Prostate gland (tissue), 2 donors: ENCODE measurements at regions not wholly inside any gene's neighbourhood (a gene's known extent, or its start where the extent isn't known, plus 50 kb on each side); places are given as distances from the start of the nearest gene placed in this dataset.
A peak's percentile ranks its signal among the peaks of the same experiment; 100 is the strongest.

Source experiments
- DNase-seq: peaks from one replicate; pipeline ENCODE4 v3.0.0-alpha.2; 2019; ENCODE audit warnings: low spot score
- H3K27ac ChIP-seq, 2 donors: fragments of 200-600 bp; sonication (generic); 2 replicates each; pipeline ENCODE4 v1.5.1; 2017 to 2019
- H3K27me3 ChIP-seq: fragments of 200-600 bp; sonication (generic); replicated peaks from 2 replicates; pipeline ENCODE4 v1.5.1; 2019; ENCODE audit not compliant: insufficient read depth
- H3K36me3 ChIP-seq, 2 donors: fragments of 200-600 bp; sonication (generic); 1 replicate in 1 of 2; 2 replicates in 1 of 2; pipeline versions ENCODE4 v1.5.1 to v1.8.1; 2017 to 2019
- H3K4me1 ChIP-seq: fragments of 200-600 bp; sonication (generic); replicated peaks from 2 replicates; pipeline ENCODE4 v1.5.1; 2019
- H3K4me3 ChIP-seq, 2 donors: fragments of 200-600 bp; sonication (generic); 2 replicates each; pipeline ENCODE4 v1.5.1; 2017 to 2019
- H3K9me3 ChIP-seq: fragments of 200-600 bp; sonication (generic); 2 replicates; pipeline ENCODE4 v1.5.1; 2017
- POLR2A ChIP-seq: fragments of 450-650 bp; IDR thresholded peaks from one replicate; pipeline ENCODE4 v1.6.1; 2016; ENCODE audit warnings: antibody characterized with exemption, mild to moderate bottlenecking
- POLR2AphosphoS5 ChIP-seq: sonication (generic); formaldehyde crosslinking; IDR thresholded peaks from one replicate; pipeline ENCODE4 v1.6.1; 2017; ENCODE audit warnings: antibody characterized with exemption
- WGBS: methylation state at CpG from one replicate; pipeline ENCODE4 v1.1.5; 2018; 5-methylcytosine and 5-hydroxymethylcytosine counted together
- intact Hi-C: fragments of 100-400 bp; cut with DNase I; formaldehyde crosslinking; loops from one replicate; pipeline ENCODE4 v1.14.2; 2022
- TF ChIP-seq, protein P1 (sequence below), 4 experiments: fragments of 200-600 bp in 2 of 4; fragments of 450-650 bp in 2 of 4; sonication (generic) in 2 of 4; IDR thresholded peaks; 1 replicate in 3 of 4; 2 replicates in 1 of 4; pipeline ENCODE4 v1.5.1; 2016 to 2019; ENCODE audit warnings: antibody characterized with exemption in 4 of 4, mild to moderate bottlenecking in 2 of 4, moderate library complexity in 2 of 4

DNA sequence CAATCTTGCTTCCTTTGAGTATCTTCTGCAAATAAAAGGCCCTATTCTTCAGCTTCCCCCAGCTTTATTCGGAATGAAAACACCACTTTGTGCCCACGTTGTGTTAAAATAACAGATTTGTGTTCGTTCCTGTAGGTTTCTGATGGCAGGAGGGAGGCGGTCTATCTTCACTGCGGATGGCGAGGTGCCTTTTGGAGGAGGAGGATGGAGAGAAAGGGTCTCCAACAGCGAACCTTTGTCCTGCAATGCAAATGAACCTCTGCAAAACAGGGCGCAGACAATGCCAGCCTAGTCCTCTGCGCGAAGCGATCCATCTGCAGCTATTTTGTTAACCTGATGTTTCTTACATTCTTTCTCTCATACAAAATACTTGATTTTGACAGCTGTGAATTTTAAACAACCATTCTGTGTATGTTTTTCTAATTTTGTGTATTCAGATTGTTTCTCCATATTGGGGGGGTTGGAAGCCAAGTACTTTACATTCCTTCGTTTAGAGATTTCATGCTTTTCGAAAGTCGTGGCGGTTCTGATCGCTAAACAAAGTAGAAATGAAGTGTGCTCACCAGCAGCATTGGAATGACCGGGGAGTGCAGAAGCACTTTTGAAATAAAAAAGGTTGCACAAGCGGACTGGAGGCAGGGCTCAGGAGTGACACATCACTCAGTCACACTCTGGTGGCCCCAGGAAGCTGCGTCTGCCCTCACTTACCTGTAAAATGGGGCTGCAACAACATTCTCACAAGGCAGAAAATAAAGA is 279.0 kb upstream of the IRX5 start:
- no peak for DNase-seq
- H3K4me3 ChIP-seq, result no peak overlapping the region
- no peaks in the 10 kb centered on the region for H3K36me3 ChIP-seq
- H3K27me3 ChIP-seq, result no peaks in the 10 kb centered on the region
- TF ChIP-seq POLR2A, result no peak
- TF ChIP-seq POLR2AphosphoS5, result no peak
- TF ChIP-seq, protein P1, sequence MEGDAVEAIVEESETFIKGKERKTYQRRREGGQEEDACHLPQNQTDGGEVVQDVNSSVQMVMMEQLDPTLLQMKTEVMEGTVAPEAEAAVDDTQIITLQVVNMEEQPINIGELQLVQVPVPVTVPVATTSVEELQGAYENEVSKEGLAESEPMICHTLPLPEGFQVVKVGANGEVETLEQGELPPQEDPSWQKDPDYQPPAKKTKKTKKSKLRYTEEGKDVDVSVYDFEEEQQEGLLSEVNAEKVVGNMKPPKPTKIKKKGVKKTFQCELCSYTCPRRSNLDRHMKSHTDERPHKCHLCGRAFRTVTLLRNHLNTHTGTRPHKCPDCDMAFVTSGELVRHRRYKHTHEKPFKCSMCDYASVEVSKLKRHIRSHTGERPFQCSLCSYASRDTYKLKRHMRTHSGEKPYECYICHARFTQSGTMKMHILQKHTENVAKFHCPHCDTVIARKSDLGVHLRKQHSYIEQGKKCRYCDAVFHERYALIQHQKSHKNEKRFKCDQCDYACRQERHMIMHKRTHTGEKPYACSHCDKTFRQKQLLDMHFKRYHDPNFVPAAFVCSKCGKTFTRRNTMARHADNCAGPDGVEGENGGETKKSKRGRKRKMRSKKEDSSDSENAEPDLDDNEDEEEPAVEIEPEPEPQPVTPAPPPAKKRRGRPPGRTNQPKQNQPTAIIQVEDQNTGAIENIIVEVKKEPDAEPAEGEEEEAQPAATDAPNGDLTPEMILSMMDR (IDR thresholded peaks at IDR 0.05), result no peak
- H3K9me3 ChIP-seq, result no peaks in the 10 kb centered on the region
- intact Hi-C loops, result no loop called here
- no peak overlapping the region for H3K27ac ChIP-seq
- H3K4me1 ChIP-seq, result peaks cover 2% of the 10 kb centered on the region
- 86% methylated on average over 19 of the region's 19 CpGs for WGBS

DNA sequence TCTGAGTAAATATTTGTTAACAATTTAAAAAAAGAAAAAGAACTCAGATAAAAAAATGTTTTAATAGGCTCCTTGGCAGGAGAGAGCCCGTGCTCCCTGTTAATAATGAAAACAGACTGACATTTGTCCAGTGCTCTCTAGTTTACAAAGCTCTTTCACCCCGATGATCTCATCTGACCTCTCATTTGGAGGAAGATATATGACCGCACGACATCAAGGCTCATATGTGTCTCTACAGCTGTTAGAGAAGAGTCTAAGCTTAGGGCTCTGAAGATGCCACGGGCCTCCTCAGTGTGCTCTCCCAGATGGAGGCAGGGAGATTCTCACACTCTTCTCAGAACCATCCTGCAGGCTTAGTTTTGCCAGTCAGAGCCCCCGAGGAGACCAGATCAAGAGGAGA is 280.8 kb upstream of the IRX5 start:
- 38% methylated on average over 6 of the region's 6 CpGs for WGBS

DNA sequence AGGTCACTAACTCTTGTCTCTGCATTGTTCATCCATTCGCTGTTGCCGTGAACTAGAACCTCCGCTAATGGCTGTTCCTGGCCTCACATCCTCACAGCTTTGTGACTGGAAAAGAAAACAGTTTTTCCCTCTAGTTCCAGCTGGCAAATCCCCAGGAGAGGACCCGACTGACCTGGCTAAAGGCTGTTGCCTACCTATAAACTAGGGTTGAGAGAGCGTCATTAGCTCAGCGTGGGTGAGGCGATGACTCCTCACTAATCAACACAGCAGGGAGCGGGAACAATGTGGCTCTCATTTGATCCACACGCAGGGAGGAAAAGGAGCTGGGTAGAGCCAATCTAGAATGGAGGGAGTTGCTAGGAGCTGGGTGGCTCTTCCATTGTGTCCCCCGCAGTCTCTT is 282.1 kb upstream of the IRX5 start:
- WGBS, result 81% methylated on average over 10 of the region's 10 CpGs
- Histone ChIP-seq H3K36me3 (no peaks in the 10 kb centered on the region), H3K4me1 (no peaks in the 10 kb centered on the region), H3K4me3 (no peak overlapping the region), H3K27ac (peak overlapping the region in 1 of 2 donors; percentile 27), H3K9me3 (no peaks in the 10 kb centered on the region), H3K27me3 (no peaks in the 10 kb centered on the region)
- TF ChIP-seq, protein P1 (IDR thresholded peaks at IDR 0.05), result no peak
- TF ChIP-seq POLR2A, result no peak
- no peak for TF ChIP-seq POLR2AphosphoS5
- DNase-seq, result no peak
- intact Hi-C loops, result no loop called here

More for the DNA sequence above, 280.8 kb upstream of the IRX5 start:
- intact Hi-C loops, result no loop called here
- H3K27ac ChIP-seq, result no peak overlapping the region
- H3K36me3 ChIP-seq, result no peaks in the 10 kb centered on the region
- H3K9me3 ChIP-seq, result no peaks in the 10 kb centered on the region
- DNase-seq, result no peak
- no peak for TF ChIP-seq POLR2AphosphoS5
- TF ChIP-seq POLR2A, result no peak
- TF ChIP-seq, protein P1 (IDR thresholded peaks at IDR 0.05), result no peak
- no peak overlapping the region for H3K4me3 ChIP-seq
- H3K4me1 ChIP-seq, result peaks cover 2% of the 10 kb centered on the region
- no peaks in the 10 kb centered on the region for H3K27me3 ChIP-seq

DNA sequence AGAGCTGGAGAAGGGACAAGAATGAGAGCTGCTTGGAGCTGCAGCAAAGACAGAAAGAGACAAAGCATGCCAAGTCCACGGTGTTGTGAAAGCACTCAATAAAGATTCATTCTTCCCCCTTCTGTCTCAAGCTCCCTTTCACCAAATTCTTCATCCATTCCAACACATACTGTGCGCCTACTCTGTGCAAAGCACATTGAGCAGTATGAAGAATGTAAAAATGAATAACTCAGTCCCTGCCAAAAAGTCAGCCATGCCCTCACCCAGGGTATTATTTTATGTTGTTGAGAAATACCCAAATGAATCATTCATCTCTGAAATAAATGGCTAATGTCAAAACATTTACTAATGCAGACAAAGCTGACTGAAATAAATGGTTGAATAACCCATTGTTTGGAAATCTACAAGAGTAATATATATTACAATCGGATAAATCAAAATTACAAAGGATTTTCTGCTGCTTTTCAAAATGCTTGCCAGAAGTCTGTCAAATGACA is 282.9 kb upstream of the IRX5 start:
- Histone ChIP-seq H3K4me1 (no peaks in the 10 kb centered on the region), H3K36me3 (no peaks in the 10 kb centered on the region), H3K27ac (peak overlapping the region in 1 of 2 donors; percentile 42), H3K9me3 (no peaks in the 10 kb centered on the region), H3K4me3 (no peak overlapping the region), H3K27me3 (no peaks in the 10 kb centered on the region)
- DNase-seq, result peak; percentile 58
- TF ChIP-seq POLR2A (no peak), POLR2AphosphoS5 (no peak)
- TF ChIP-seq, protein P1 (IDR thresholded peaks at IDR 0.05), result no peak
- WGBS, result 40% methylated on average over 3 of the region's 3 CpGs
- intact Hi-C loops, result no loop called here

- TF ChIP-seq, protein P1 (IDR thresholded peaks at IDR 0.05), result no peak
- TF ChIP-seq POLR2AphosphoS5, result peak; percentile 64
- peak; percentile 84 for DNase-seq
- peak overlapping the region in 1 of 2 donors; percentile 42 for H3K27ac ChIP-seq
- H3K4me1 ChIP-seq, result no peaks in the 10 kb centered on the region
- WGBS, result 74% methylated on average over 3 of the region's 3 CpGs
- no peaks in the 10 kb centered on the region for H3K36me3 ChIP-seq
- intact Hi-C loops, result no loop called here
- no peaks in the 10 kb centered on the region for H3K27me3 ChIP-seq
- H3K9me3 ChIP-seq, result no peaks in the 10 kb centered on the region
- H3K4me3 ChIP-seq, result no peak overlapping the region
These were observed 283.4 kb upstream of the IRX5 start for GRCh38 chr16:54647216-54647615.
